HG03378 (cell line): ENCODE measurements at regions not wholly inside any gene's neighbourhood (a gene's known extent, or its start where the extent isn't known, plus 50 kb on each side); places are given as distances from the start of the nearest gene placed in this dataset.

ENCODE experiments used
- ATAC-seq: cut with Tn5 transposase; IDR thresholded peaks from one replicate; pipeline ENCODE4 v1.9.1; 2021; ENCODE audit warnings: mild to moderate bottlenecking, moderate library complexity; ENCODE audit not compliant: unreplicated experiment

- ATAC-seq = no peak
These were observed 313.3 kb downstream of the PIK3R1 start for GRCh38 chr5:68528821-68529273.

GRCh38 chr5:68529581-68529980, 314.0 kb downstream of the PIK3R1 start:
- ATAC-seq = no peak

- no peak for ATAC-seq
These were observed 316.4 kb downstream of the PIK3R1 start for GRCh38 chr5:68531970-68532369.

- ATAC-seq = no peak
These were observed 317.5 kb downstream of the PIK3R1 start for GRCh38 chr5:68533051-68533450.

GRCh38 chr5:68533571-68534084, 318.1 kb downstream of the PIK3R1 start:
- ATAC-seq = no peak

- no peak for ATAC-seq
These were observed 318.8 kb downstream of the PIK3R1 start for GRCh38 chr5:68534131-68534940.

- no peak for ATAC-seq
These were observed 319.5 kb downstream of the PIK3R1 start for GRCh38 chr5:68534956-68535520.

GRCh38 chr5:68538814-68539420, 323.4 kb downstream of the PIK3R1 start:
- no peak for ATAC-seq

- no peak for ATAC-seq
These were observed 325.4 kb downstream of the PIK3R1 start for GRCh38 chr5:68540798-68541590.

- no peak for ATAC-seq
These were observed 326.7 kb downstream of the PIK3R1 start for GRCh38 chr5:68542207-68542606.

GRCh38 chr5:68543212-68543611, 327.7 kb downstream of the PIK3R1 start:
- no peak for ATAC-seq

GRCh38 chr5:68544091-68544647, 328.6 kb downstream of the PIK3R1 start:
- ATAC-seq = no peak

- ATAC-seq = no peak
These were observed 329.3 kb downstream of the PIK3R1 start for GRCh38 chr5:68544648-68545552.

- no peak for ATAC-seq
These were observed 330.2 kb downstream of the PIK3R1 start for GRCh38 chr5:68545636-68546295.

GRCh38 chr5:68547056-68547455, 331.5 kb downstream of the PIK3R1 start:
- no peak for ATAC-seq

- ATAC-seq = no peak
These were observed 332.1 kb downstream of the PIK3R1 start for GRCh38 chr5:68547622-68548021.

- ATAC-seq = no peak
These were observed 333.6 kb downstream of the PIK3R1 start for GRCh38 chr5:68548959-68549676.

GRCh38 chr5:68550015-68550414, 334.5 kb downstream of the PIK3R1 start:
- ATAC-seq = no peak

GRCh38 chr5:68551436-68551835, 335.9 kb downstream of the PIK3R1 start:
- ATAC-seq = no peak
